22Rv1 (cell line): ENCODE measurements at regions not wholly inside any gene's neighbourhood (a gene's known extent, or its start where the extent isn't known, plus 50 kb on each side); places are given as distances from the start of the nearest gene placed in this dataset.

Source experiments
- CTCF ChIP-seq: fragments of 450-650 bp; IDR thresholded peaks from 2 replicates; pipeline ENCODE4 v1.5.1; 2017; ENCODE audit warnings: mild to moderate bottlenecking
- ZFX ChIP-seq: fragments of 450-650 bp; IDR thresholded peaks from 2 replicates; pipeline ENCODE4 v1.6.1; 2017; ENCODE audit warnings: antibody characterized with exemption, borderline replicate concordance

GRCh38 chr18:77608807-77609206 lies 359.2 kb downstream of the GALR1 start:
- TF ChIP-seq CTCF (no peak), ZFX (no peak)
